OCI-LY7 (cell line): ENCODE measurements at regions not wholly inside any gene's neighbourhood (a gene's known extent, or its start where the extent isn't known, plus 50 kb on each side); places are given as distances from the start of the nearest gene placed in this dataset.

Experiments used
- BruUV-seq: library from RNA; stranded (reverse); fragments of 400-500 nt; replicated peaks from 2 replicates; lab custom pipeline; 2021; lab: Mats Ljungman, UMichigan
- CTCF ChIA-PET: fragments of 300-600 bp; sonication (Branson Sonifier 250); formaldehyde crosslinking; loops from one replicate; lab custom pipeline; 2022; ENCODE audit warnings: antibody characterized with exemption; ENCODE audit not compliant: unreplicated experiment; lab: Charles Lee
- POLR2A ChIA-PET: fragments of 300-600 bp; sonication (Branson Sonifier 250); formaldehyde crosslinking; loops from one replicate; lab custom pipeline; 2022; ENCODE audit warnings: antibody characterized with exemption; lab: Charles Lee
- DNase-seq: peaks from one replicate; pipeline ENCODE4 v3.0.0-alpha.2; 2015; ENCODE audit warnings: low spot score
- H2AFZ ChIP-seq: fragments of 200-600 bp; sonication (generic), shearing (Covaris generic); 2 replicates; pipeline ENCODE4 v1.6.1; 2014; ENCODE audit warnings: mild to moderate bottlenecking, antibody characterized with exemption, low read length, moderate library complexity
- H3K27ac ChIP-seq: fragments of 200-600 bp; sonication (generic); 2 replicates; pipeline ENCODE4 v1.5.1; 2014; ENCODE audit warnings: mixed run types, low read depth, mild to moderate bottlenecking, moderate library complexity, low read length, inconsistent platforms; ENCODE audit not compliant: poor library complexity, severe bottlenecking
- H3K36me3 ChIP-seq: fragments of 200-600 bp; sonication (generic); 2 replicates; pipeline ENCODE4 v1.6.1; 2014; ENCODE audit warnings: mild to moderate bottlenecking, antibody characterized with exemption, low read length, moderate library complexity, mixed read lengths; ENCODE audit not compliant: insufficient read depth
- H3K4me1 ChIP-seq: fragments of 200-600 bp; sonication (generic); 2 replicates; pipeline ENCODE4 v1.5.1; 2014; ENCODE audit warnings: mild to moderate bottlenecking, low read length; ENCODE audit not compliant: insufficient read depth, poor library complexity, severe bottlenecking
- H3K4me2 ChIP-seq: fragments of 200-600 bp; sonication (generic); 2 replicates; pipeline ENCODE4 v1.6.1; 2014; ENCODE audit warnings: mild to moderate bottlenecking, low read length
- H3K4me3 ChIP-seq: fragments of 200-600 bp; sonication (generic); 2 replicates; pipeline ENCODE4 v1.5.1; 2014; ENCODE audit warnings: mild to moderate bottlenecking, low read depth, low read length; ENCODE audit not compliant: poor library complexity, severe bottlenecking
- H3K79me2 ChIP-seq: fragments of 200-600 bp; sonication (generic); 2 replicates; pipeline ENCODE4 v1.6.1; 2016; ENCODE audit warnings: low read depth, mild to moderate bottlenecking, low read length, moderate library complexity, mixed read lengths; ENCODE audit not compliant: insufficient read depth
- H3K9me2 ChIP-seq: fragments of 200-600 bp; sonication (generic); 2 replicates; pipeline ENCODE4 v1.6.1; 2016; ENCODE audit warnings: mild to moderate bottlenecking, low read length, mixed read lengths; ENCODE audit not compliant: insufficient read depth
- H3K9me3 ChIP-seq: fragments of 200-600 bp; sonication (generic); 2 replicates; pipeline ENCODE4 v1.6.1; 2014; ENCODE audit warnings: mild to moderate bottlenecking, mixed run types, low read length, mixed read lengths
- H4K20me1 ChIP-seq: fragments of 200-600 bp; sonication (generic); 2 replicates; pipeline ENCODE4 v1.6.1; 2014; ENCODE audit warnings: mild to moderate bottlenecking, antibody characterized with exemption, low read length, moderate library complexity, mixed read lengths; ENCODE audit not compliant: insufficient read depth
- CTCF ChIP-seq: fragments of 200-600 bp; sonication (generic); conservative IDR thresholded peaks from 2 replicates; pipeline ENCODE4 v1.5.1; 2014; ENCODE audit warnings: mild to moderate bottlenecking, antibody characterized with exemption, low read length, moderate library complexity, mixed read lengths
- EZH2phosphoT487 ChIP-seq: fragments of 200-600 bp; sonication (generic); IDR thresholded peaks from 2 replicates; pipeline ENCODE4 v1.6.1; 2018; ENCODE audit warnings: low read depth, borderline replicate concordance, mild to moderate bottlenecking, mixed run types, antibody characterized with exemption, low read length, moderate library complexity, mixed read lengths
- intact Hi-C: fragments of 100-400 bp; cut with micrococcal nuclease; formaldehyde crosslinking; loops from one replicate; pipeline ENCODE4 v1.10.0; 2022; ENCODE audit not compliant: unreplicated experiment

- intact Hi-C loops = no loop called here
Measured at GRCh38 chr13:89352384-89352783, 1681.2 kb downstream of the SLITRK5 start.

GRCh38 chr13:89361909-89362308 is 1690.7 kb downstream of the SLITRK5 start:
- Histone ChIP-seq H3K4me2 (no peak overlapping the region), H3K36me3 (no peaks in the 10 kb centered on the region), H3K79me2 (no peaks in the 10 kb centered on the region), H4K20me1 (no peaks in the 10 kb centered on the region), H3K9me3 (peaks cover 19% of the 10 kb centered on the region), H3K4me1 (no peaks in the 10 kb centered on the region), H3K9me2 (no peaks in the 10 kb centered on the region), H2AFZ (no peak overlapping the region), H3K27ac (no peak overlapping the region), H3K4me3 (no peak overlapping the region)
- no peak for DNase-seq
- intact Hi-C loops = no loop called here
- BruUV-seq = no TSS peak
- no peak for TF ChIP-seq EZH2phosphoT487
- TF ChIP-seq CTCF = 0 out of 2 replicates have a peak, but pooled peaks have one; percentile 32
- ChIA-PET CTCF (no interaction called here), POLR2A (interaction anchor here (0.6 kb wide), 1 partner anchor 389 kb away, joined by 3 read pairs; no protein-coding TSS in a partner anchor)

More at GRCh38 chr13:89352384-89352783, 1681.2 kb downstream of the SLITRK5 start:
- no peak for DNase-seq
- Histone ChIP-seq H2AFZ (no peak overlapping the region), H3K9me3 (peaks cover 23% of the 10 kb centered on the region), H4K20me1 (no peaks in the 10 kb centered on the region), H3K9me2 (no peaks in the 10 kb centered on the region), H3K36me3 (no peaks in the 10 kb centered on the region), H3K4me2 (no peak overlapping the region), H3K79me2 (no peaks in the 10 kb centered on the region), H3K4me1 (no peaks in the 10 kb centered on the region), H3K27ac (no peak overlapping the region), H3K4me3 (no peak overlapping the region)
- ChIA-PET CTCF (no interaction called here), POLR2A (interaction anchor here (0.5 to 1.7 kb wide), 3 partner anchors 10 to 1834 kb away, joined by 4 to 9 read pairs (median 4); no protein-coding TSS in a partner anchor)
- no TSS peak for BruUV-seq
- TF ChIP-seq EZH2phosphoT487 (no peak), CTCF (no peak)

GRCh38 chr13:89363144-89363543 is 1692.0 kb downstream of the SLITRK5 start:
- Histone ChIP-seq H2AFZ (no peak overlapping the region), H3K4me2 (no peak overlapping the region), H3K79me2 (no peaks in the 10 kb centered on the region), H3K9me3 (peaks cover 19% of the 10 kb centered on the region), H3K9me2 (no peaks in the 10 kb centered on the region), H4K20me1 (no peaks in the 10 kb centered on the region), H3K4me3 (no peak overlapping the region), H3K27ac (no peak overlapping the region), H3K4me1 (no peaks in the 10 kb centered on the region), H3K36me3 (no peaks in the 10 kb centered on the region)
- ChIA-PET CTCF (no interaction called here), POLR2A (no interaction called here)
- intact Hi-C loops = no loop called here
- no peak for DNase-seq
- TF ChIP-seq EZH2phosphoT487 = no peak
- no peak for TF ChIP-seq CTCF
- BruUV-seq = no TSS peak
